ENCODE measurements at regions not wholly inside any gene's neighbourhood (a gene's known extent, or its start where the extent isn't known, plus 50 kb on each side); places are given as distances from the start of the nearest gene placed in this dataset.
"Not testable (repeated sequence)": the region's sequence is repeated elsewhere in the genome, so short reads cannot be mapped to it uniquely, and the experiment has no call there.

DNA sequence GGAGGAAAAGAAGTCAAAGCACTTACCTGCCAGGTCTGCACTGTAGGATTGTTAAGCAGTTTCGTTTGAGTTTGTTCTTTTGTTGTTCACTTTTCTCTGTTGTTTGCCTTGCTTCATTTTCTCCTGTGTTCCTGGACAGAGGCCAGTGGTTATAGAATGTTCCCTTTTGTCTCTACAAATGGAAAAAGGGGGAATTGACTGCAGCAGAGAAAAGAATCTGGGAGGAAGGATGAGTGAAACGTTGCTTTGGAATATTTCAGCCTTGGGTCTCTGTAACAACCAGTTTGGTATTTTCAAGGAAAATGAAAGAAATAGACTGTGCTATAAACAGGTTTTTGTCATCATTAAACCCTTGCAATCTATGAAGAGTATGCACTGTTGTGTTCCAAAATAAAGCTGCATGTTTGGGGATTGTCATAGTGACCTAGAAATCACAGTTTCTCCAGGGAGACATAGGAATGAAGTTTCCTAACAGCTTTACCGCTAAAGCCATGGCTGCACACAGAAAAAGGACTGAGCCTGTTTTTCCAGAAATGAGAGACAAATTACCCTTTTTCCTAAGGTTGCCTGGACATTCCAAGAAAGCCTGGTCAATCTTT, 60.8 kb upstream of the HABP2 start:
- Histone ChIP-seq H3K36me3 (ENCODE audit: insufficient read depth, low read length) (no peaks in the 10 kb centered on the region), H2AFZ (ENCODE audit: low read depth, low read length) (no peak overlapping the region), H3K4me1 (ENCODE audit: insufficient read depth, low read length) (no peaks in the 10 kb centered on the region), H3K9me3 (ENCODE audit: low read length) (no peaks in the 10 kb centered on the region), H3K4me3 (ENCODE audit: low read length) (no peak overlapping the region), H3K27me3 (ENCODE audit: insufficient read depth, low read length) (peaks cover 11% of the 10 kb centered on the region)

DNA sequence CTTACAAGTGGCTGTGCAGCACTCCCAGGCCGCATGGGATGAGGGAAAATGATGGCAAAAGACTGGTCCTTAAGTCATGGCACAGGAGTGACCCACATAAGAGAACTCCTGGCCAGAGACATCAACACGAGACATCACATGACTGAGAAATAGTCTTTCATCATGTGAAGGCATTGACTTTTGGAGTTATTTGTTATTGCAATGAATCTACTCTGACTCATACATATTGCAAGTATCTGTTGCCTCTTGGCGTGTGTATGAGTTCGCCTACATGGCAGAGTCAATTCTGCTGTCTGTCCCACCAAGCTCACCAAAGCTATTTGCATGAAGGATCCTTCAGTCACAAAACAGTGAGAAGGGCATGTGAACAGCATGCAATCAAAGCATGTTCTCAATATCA, 59.7 kb upstream of the HABP2 start:
- no peak overlapping the region for H2AFZ ChIP-seq (ENCODE audit: low read depth, low read length)
- no peaks in the 10 kb centered on the region for H3K9me3 ChIP-seq (ENCODE audit: low read length)
- no peaks in the 10 kb centered on the region for H3K36me3 ChIP-seq (ENCODE audit: insufficient read depth, low read length)
- no peak overlapping the region for H3K4me3 ChIP-seq (ENCODE audit: low read length)
- H3K4me1 ChIP-seq (ENCODE audit: insufficient read depth, low read length): no peaks in the 10 kb centered on the region
- peaks cover 11% of the 10 kb centered on the region for H3K27me3 ChIP-seq (ENCODE audit: insufficient read depth, low read length)

DNA sequence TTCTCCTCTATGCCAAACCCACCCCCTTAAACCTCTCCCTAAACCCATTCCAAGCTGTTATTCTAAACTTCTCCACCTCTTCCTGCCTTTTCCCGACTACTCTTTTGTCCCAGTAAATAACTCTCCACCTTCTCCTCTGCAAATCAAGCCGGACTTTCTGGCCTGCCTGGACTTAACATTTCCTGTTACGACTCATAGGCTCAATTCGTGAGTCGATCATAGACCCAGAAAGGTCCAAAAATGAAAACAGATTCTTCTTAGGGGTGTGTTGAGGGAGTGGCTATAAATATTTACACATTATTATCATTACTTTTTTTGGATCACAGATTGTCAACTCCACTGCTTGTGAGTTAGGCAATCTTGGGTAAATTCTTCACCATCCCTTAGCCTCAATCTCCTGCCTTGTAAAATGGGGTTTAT, 59.0 kb upstream of the HABP2 start:
- Histone ChIP-seq H3K4me1 (ENCODE audit: insufficient read depth, low read length) (no peaks in the 10 kb centered on the region), H3K4me3 (ENCODE audit: low read length) (no peak overlapping the region), H3K36me3 (ENCODE audit: insufficient read depth, low read length) (no peaks in the 10 kb centered on the region), H3K27me3 (ENCODE audit: insufficient read depth, low read length) (peaks cover 11% of the 10 kb centered on the region), H2AFZ (ENCODE audit: low read depth, low read length) (no peak overlapping the region), H3K9me3 (ENCODE audit: low read length) (no peaks in the 10 kb centered on the region)

DNA sequence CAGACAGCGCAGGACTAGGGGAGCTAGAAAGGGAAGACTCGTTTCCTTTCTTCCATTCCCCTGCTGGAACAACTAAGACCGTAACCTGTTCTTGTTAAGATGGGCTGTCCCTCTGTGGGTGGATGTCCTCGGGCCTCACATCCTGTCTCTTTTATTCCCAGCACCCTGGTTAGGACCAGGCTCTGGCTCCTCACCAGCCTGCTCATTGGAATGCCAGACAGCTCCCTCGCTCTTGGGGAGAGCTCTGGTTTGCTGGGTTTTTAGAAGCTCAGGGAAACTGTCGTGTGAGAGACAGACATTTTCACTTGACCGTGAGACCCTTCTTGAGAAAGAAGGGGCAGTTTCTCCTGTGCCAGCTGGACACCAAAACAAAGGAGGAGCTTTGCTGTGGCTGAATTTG, 58.1 kb upstream of the HABP2 start:
- Histone ChIP-seq H3K36me3 (ENCODE audit: insufficient read depth, low read length) (no peaks in the 10 kb centered on the region), H3K9me3 (ENCODE audit: low read length) (no peaks in the 10 kb centered on the region), H3K27me3 (ENCODE audit: insufficient read depth, low read length) (peaks cover 11% of the 10 kb centered on the region), H3K4me1 (ENCODE audit: insufficient read depth, low read length) (no peaks in the 10 kb centered on the region), H3K4me3 (ENCODE audit: low read length) (no peak overlapping the region), H2AFZ (ENCODE audit: low read depth, low read length) (no peak overlapping the region)

DNA sequence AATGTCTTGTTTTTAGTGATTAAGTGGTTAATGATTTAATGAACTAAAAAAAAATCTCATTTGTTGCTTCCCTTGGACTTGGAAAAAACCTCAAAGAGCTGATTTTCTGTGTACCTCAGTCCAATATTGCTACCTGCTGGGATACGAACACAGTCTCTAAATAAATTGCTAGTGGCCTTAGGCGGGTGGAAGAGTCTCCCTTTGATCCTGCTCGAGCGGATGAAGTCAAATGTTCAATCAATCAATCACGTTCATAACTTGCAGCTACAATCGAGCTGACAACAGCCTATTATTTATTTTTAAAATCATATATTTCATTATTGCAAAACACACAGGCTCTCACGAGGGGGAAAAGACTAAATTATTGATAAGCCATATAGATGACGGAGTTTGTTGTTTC, 57.3 kb upstream of the HABP2 start:
- Histone ChIP-seq H3K36me3 (ENCODE audit: insufficient read depth, low read length) (no peaks in the 10 kb centered on the region), H3K27me3 (ENCODE audit: insufficient read depth, low read length) (peaks cover 11% of the 10 kb centered on the region), H2AFZ (ENCODE audit: low read depth, low read length) (no peak overlapping the region), H3K9me3 (ENCODE audit: low read length) (no peaks in the 10 kb centered on the region), H3K4me1 (ENCODE audit: insufficient read depth, low read length) (no peaks in the 10 kb centered on the region), H3K4me3 (ENCODE audit: low read length) (no peak overlapping the region)

DNA sequence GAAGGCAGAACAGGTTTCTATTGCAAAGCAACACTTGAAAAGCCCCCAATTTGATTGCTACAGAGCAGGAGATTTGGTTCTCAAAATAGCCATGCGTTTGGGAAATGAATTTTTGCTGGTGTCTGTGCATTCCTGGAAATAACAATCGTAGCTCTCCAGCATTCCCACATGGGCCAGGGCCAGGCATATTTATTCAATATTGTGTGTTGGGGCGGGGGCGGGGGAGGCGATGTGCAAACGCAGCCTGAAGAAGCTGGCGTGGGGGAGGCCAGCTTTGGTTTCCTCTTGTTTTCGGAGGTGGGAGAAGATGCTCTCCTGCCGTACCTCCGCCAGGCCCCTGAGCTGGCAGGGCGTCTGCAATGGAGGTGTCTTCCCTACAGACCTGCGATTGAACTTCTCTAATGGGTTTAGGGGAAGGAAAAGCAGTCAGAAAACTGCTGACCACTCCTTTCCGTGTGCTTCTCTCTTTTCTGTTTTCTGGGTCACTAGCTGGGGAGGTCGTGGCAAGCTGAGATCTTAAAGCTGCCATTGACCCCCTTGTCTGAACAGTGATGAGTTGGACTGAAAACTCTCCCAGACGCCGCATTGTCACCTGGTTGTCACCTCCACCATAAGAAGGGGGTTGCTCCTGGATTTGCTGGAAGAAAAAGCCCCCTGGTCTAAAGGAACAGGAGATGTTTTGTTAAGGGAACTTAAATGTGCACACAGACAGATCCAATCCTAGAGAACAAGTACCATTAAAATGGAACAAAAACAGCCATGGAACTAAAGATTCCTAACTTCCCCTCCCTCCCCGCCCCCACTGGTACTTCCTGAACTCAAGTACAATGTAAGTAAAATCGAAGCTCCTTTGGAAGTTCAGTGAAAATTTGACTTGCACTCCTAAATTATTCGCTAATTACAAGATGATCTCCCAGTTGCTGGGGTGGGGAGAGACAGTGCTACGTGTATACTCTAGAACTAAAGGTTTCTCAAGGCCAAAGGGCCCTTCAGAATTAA, 56.4 kb upstream of the HABP2 start:
- Histone ChIP-seq H3K9me3 (ENCODE audit: low read length) (no peaks in the 10 kb centered on the region), H3K27me3 (ENCODE audit: insufficient read depth, low read length) (peaks cover 11% of the 10 kb centered on the region), H3K4me3 (ENCODE audit: low read length) (no peak overlapping the region), H3K4me1 (ENCODE audit: insufficient read depth, low read length) (no peaks in the 10 kb centered on the region), H3K36me3 (ENCODE audit: insufficient read depth, low read length) (no peaks in the 10 kb centered on the region), H2AFZ (ENCODE audit: low read depth, low read length) (no peak overlapping the region)

DNA sequence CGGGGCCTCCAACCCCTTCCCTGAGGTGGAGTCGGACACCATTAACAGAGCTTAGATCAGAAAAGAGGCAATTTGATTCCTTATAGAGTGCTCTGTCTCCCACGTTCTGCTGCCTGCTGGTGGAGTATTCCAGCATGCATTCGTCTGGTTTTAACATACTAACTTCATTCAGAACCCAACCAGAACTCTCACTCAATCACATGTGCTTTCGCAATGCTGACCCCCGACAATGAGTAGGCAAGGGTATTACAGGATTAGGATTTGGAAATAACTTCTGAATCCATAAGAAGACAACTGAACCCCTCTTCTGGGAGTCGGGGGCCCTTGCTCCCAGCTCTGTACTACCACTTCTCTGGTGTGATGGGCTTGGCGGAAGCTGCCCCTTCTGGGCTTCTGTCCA, 55.7 kb upstream of the HABP2 start:
- Histone ChIP-seq H3K4me1 (ENCODE audit: insufficient read depth, low read length) (no peaks in the 10 kb centered on the region), H3K27me3 (ENCODE audit: insufficient read depth, low read length) (peaks cover 11% of the 10 kb centered on the region), H3K9me3 (ENCODE audit: low read length) (no peaks in the 10 kb centered on the region), H3K36me3 (ENCODE audit: insufficient read depth, low read length) (no peaks in the 10 kb centered on the region), H3K4me3 (ENCODE audit: low read length) (no peak overlapping the region), H2AFZ (ENCODE audit: low read depth, low read length) (no peak overlapping the region)

DNA sequence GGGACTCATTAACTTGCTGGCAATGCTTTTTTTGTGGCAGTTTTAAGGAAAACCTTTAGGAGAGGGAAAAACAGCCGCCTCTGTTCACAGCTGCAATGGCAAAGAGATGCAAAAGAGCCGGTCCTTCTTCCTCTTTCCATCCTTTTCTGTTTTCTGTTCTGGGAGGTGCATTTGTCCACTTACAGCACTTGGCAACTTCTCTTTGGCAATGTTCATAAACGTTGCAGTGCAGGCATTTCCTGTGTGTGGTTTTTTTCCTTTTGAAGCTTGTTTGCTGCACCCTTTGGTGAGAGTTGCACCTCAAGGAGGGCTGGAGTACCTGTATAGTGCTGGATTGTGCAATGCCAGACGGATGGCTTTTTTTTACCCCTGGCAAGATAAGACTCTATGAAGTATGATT, 53.9 kb upstream of the HABP2 start:
- no peaks in the 10 kb centered on the region for H3K36me3 ChIP-seq (ENCODE audit: insufficient read depth, low read length)
- H2AFZ ChIP-seq (ENCODE audit: low read depth, low read length): no peak overlapping the region
- H3K4me1 ChIP-seq (ENCODE audit: insufficient read depth, low read length): no peaks in the 10 kb centered on the region
- peaks cover 10% of the 10 kb centered on the region for H3K27me3 ChIP-seq (ENCODE audit: insufficient read depth, low read length)
- no peaks in the 10 kb centered on the region for H3K9me3 ChIP-seq (ENCODE audit: low read length)
- no peak overlapping the region for H3K4me3 ChIP-seq (ENCODE audit: low read length)

DNA sequence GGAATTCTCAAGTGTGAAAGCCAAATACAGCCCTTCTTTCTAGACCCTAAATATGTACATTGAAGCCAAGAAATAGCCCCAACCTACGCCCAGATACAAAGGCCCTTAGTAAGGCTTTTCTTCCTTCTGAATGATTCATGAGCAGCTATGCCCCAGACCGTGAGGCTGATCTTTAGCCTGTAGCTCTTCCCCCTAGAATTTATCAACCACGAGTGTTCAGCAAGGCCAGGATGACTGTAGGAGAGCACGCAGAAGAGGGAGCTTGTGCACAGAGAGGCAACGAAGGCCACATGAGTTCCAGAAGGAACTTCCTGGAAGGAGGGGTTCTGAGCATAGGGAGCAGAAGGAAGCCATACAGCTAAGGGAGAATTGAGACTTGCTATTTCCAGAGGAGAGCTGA, 53.0 kb upstream of the HABP2 start:
- Histone ChIP-seq H3K9me3 (ENCODE audit: low read length) (no peaks in the 10 kb centered on the region), H3K4me1 (ENCODE audit: insufficient read depth, low read length) (no peaks in the 10 kb centered on the region), H2AFZ (ENCODE audit: low read depth, low read length) (no peak overlapping the region), H3K36me3 (ENCODE audit: insufficient read depth, low read length) (no peaks in the 10 kb centered on the region), H3K27me3 (ENCODE audit: insufficient read depth, low read length) (peaks cover 2% of the 10 kb centered on the region), H3K4me3 (ENCODE audit: low read length) (no peak overlapping the region)

DNA sequence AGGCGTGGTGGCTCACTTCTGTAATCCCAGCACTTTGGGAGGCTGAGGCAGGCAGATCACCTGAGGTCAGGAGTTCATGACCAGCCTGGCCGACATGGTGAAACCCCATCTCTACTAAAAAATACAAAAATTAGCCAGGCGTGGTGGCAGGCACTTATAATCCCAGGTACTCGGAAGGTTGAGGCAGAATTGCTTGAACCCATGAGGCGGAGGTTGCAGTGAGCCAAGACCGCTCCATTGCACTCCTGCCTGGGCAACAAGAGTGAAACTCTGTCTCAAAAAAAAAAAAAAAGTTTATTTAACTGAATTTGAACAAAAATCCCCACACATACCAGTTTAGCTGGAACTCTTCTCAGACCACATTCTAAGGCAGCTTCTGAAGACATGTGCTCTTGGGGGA, 51.8 kb upstream of the HABP2 start:
- H3K27me3 ChIP-seq (ENCODE audit: insufficient read depth, low read length); H3K4me3 ChIP-seq (ENCODE audit: low read length); H3K36me3 ChIP-seq (ENCODE audit: insufficient read depth, low read length): not testable (repeated sequence)

More for the DNA sequence above, 51.8 kb upstream of the HABP2 start:
- H3K4me1 ChIP-seq (ENCODE audit: insufficient read depth, low read length); H3K9me3 ChIP-seq (ENCODE audit: low read length); H2AFZ ChIP-seq (ENCODE audit: low read depth, low read length): not testable (repeated sequence)

Data from neuron (in vitro differentiated cells).